DOHH2 (cell line): ENCODE measurements at regions not wholly inside any gene's neighbourhood (a gene's known extent, or its start where the extent isn't known, plus 50 kb on each side); places are given as distances from the start of the nearest gene placed in this dataset.

Experiments
- H3F3A ChIP-seq: fragments of 200-600 bp; sonication (generic), shearing (Covaris generic); 2 replicates; pipeline ENCODE4 v1.6.0; 2016; ENCODE audit warnings: antibody characterized with exemption, mild to moderate bottlenecking; ENCODE audit not compliant: control insufficient read depth, insufficient read depth
- H3K27ac ChIP-seq: fragments of 200-600 bp; sonication (generic); 2 replicates; pipeline ENCODE4 v1.5.1; 2014; ENCODE audit warnings: low read depth, mild to moderate bottlenecking, low read length, moderate library complexity
- H3K27me3 ChIP-seq: fragments of 200-600 bp; sonication (generic); 2 replicates; pipeline ENCODE4 v1.6.1; 2014; ENCODE audit warnings: mild to moderate bottlenecking, low read length, mixed read lengths; ENCODE audit not compliant: control insufficient read depth
- H3K36me3 ChIP-seq: fragments of 200-600 bp; sonication (generic); 2 replicates; pipeline ENCODE4 v1.6.1; 2014; ENCODE audit warnings: mild to moderate bottlenecking, low read length, moderate library complexity, mixed read lengths; ENCODE audit not compliant: control insufficient read depth
- H3K4me1 ChIP-seq: fragments of 200-600 bp; sonication (generic); 2 replicates; pipeline ENCODE4 v1.6.1; 2014; ENCODE audit warnings: mild to moderate bottlenecking, low read length, mixed read lengths; ENCODE audit not compliant: control insufficient read depth
- H3K4me2 ChIP-seq: fragments of 200-600 bp; sonication (generic); 2 replicates; pipeline ENCODE4 v1.6.0; 2014; ENCODE audit warnings: mild to moderate bottlenecking, low read length, moderate library complexity
- H3K4me3 ChIP-seq: fragments of 200-600 bp; sonication (generic); 2 replicates; pipeline ENCODE4 v1.5.1; 2014; ENCODE audit warnings: mild to moderate bottlenecking, low read length, mixed read lengths
- H3K79me2 ChIP-seq: fragments of 200-600 bp; sonication (generic); 2 replicates; pipeline ENCODE4 v1.6.1; 2014; ENCODE audit warnings: mild to moderate bottlenecking, low read length, mixed read lengths; ENCODE audit not compliant: control insufficient read depth
- H3K9me2 ChIP-seq: fragments of 200-600 bp; sonication (generic); replicated peaks from 2 replicates; pipeline ENCODE4 v1.6.1; 2014; ENCODE audit warnings: mild to moderate bottlenecking, low read length, mixed read lengths; ENCODE audit not compliant: control insufficient read depth
- H3K9me3 ChIP-seq: fragments of 200-600 bp; sonication (generic); 2 replicates; pipeline ENCODE4 v1.6.1; 2014; ENCODE audit warnings: antibody characterized with exemption, low read length, mixed read lengths; ENCODE audit not compliant: control insufficient read depth, insufficient read depth
- H4K20me1 ChIP-seq: fragments of 200-600 bp; sonication (generic); 2 replicates; pipeline ENCODE4 v1.6.0; 2014; ENCODE audit warnings: low read depth, mild to moderate bottlenecking, antibody characterized with exemption, low read length, moderate library complexity; ENCODE audit not compliant: control insufficient read depth, insufficient read depth
- EZH2phosphoT487 ChIP-seq: fragments of 200-600 bp; sonication (generic); IDR thresholded peaks from 2 replicates; pipeline ENCODE4 v1.6.1; 2017; ENCODE audit warnings: borderline replicate concordance, mild to moderate bottlenecking, antibody characterized with exemption, low read length, moderate library complexity, mixed read lengths
- TF ChIP-seq, protein P1 (sequence below): fragments of 200-600 bp; sonication (generic); IDR thresholded peaks from one replicate; pipeline ENCODE4 v1.5.1; 2014; ENCODE audit warnings: antibody characterized with exemption, mild to moderate bottlenecking, low read depth, low read length; ENCODE audit not compliant: poor library complexity, severe bottlenecking

DNA sequence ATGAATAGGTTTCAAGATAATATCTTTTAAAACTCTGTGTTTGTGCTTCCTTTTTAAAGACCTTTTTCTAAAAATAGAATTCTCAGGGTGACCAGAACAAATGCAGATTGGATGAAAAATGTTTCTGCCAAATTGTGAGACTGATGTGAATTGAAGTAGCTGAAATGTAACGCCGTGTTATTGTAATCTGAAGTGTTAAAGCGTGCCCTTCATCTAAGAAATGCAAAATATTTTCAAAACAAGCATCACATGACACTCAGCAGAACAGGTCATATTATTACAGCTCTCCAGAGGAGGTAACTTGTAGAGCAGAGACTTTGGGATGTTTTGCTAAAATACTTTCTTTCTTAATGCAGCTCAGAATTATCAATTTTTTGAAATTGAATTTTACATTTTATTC, 90.0 kb upstream of the PLEKHA5 start:
- no peaks in the 10 kb centered on the region for H4K20me1 ChIP-seq
- H3K27ac ChIP-seq, result no peak overlapping the region
- no peaks in the 10 kb centered on the region for H3F3A ChIP-seq
- no peaks in the 10 kb centered on the region for H3K9me3 ChIP-seq
- H3K27me3 ChIP-seq, result no peaks in the 10 kb centered on the region
- no peaks in the 10 kb centered on the region for H3K36me3 ChIP-seq
- TF ChIP-seq EZH2phosphoT487, result no peak
- TF ChIP-seq, protein P1, sequence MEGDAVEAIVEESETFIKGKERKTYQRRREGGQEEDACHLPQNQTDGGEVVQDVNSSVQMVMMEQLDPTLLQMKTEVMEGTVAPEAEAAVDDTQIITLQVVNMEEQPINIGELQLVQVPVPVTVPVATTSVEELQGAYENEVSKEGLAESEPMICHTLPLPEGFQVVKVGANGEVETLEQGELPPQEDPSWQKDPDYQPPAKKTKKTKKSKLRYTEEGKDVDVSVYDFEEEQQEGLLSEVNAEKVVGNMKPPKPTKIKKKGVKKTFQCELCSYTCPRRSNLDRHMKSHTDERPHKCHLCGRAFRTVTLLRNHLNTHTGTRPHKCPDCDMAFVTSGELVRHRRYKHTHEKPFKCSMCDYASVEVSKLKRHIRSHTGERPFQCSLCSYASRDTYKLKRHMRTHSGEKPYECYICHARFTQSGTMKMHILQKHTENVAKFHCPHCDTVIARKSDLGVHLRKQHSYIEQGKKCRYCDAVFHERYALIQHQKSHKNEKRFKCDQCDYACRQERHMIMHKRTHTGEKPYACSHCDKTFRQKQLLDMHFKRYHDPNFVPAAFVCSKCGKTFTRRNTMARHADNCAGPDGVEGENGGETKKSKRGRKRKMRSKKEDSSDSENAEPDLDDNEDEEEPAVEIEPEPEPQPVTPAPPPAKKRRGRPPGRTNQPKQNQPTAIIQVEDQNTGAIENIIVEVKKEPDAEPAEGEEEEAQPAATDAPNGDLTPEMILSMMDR, result no peak
- H3K79me2 ChIP-seq, result no peaks in the 10 kb centered on the region
- H3K4me1 ChIP-seq, result no peaks in the 10 kb centered on the region
- no peak overlapping the region for H3K4me3 ChIP-seq
- no peak overlapping the region for H3K4me2 ChIP-seq
- H3K9me2 ChIP-seq, result no peaks in the 10 kb centered on the region

- no peak overlapping the region for H3K4me2 ChIP-seq
- no peaks in the 10 kb centered on the region for H4K20me1 ChIP-seq
- no peaks in the 10 kb centered on the region for H3K9me3 ChIP-seq
- no peaks in the 10 kb centered on the region for H3F3A ChIP-seq
- no peak for TF ChIP-seq EZH2phosphoT487
- TF ChIP-seq, protein P1, result no peak
- H3K4me3 ChIP-seq, result no peak overlapping the region
- no peaks in the 10 kb centered on the region for H3K79me2 ChIP-seq
- no peaks in the 10 kb centered on the region for H3K36me3 ChIP-seq
- no peak overlapping the region for H3K27ac ChIP-seq
- H3K4me1 ChIP-seq, result no peaks in the 10 kb centered on the region
- H3K27me3 ChIP-seq, result no peaks in the 10 kb centered on the region
- no peaks in the 10 kb centered on the region for H3K9me2 ChIP-seq
Observed at GRCh38 chr12:19042221-19042620, 87.3 kb upstream of the PLEKHA5 start.

DNA sequence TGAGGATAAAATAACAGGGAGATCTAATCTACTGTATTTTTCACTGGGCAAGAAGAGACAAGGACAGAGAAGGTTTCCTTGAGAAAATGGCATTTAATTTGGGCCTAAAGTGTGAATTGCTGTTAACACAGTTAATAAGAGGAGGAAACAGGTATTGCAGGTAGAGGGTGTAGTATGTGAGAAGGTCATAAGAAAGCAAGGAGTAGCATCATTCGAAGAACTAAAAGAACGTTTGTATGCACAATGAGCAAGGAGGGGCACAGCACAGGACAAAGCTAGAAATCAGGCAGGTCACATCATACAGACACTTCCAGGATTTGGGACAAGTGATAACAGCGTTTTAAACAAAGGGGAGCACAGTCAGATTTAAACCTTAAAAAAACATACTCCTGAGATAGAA, 85.1 kb upstream of the PLEKHA5 start:
- Histone ChIP-seq H3K27ac (no peak overlapping the region), H3K4me3 (no peak overlapping the region), H3K4me1 (no peaks in the 10 kb centered on the region), H3K4me2 (no peak overlapping the region), H3K9me3 (no peaks in the 10 kb centered on the region), H3K27me3 (no peaks in the 10 kb centered on the region), H3K79me2 (no peaks in the 10 kb centered on the region), H3K9me2 (no peaks in the 10 kb centered on the region), H4K20me1 (no peaks in the 10 kb centered on the region), H3F3A (no peaks in the 10 kb centered on the region), H3K36me3 (no peaks in the 10 kb centered on the region)
- no peak for TF ChIP-seq EZH2phosphoT487
- TF ChIP-seq, protein P1, result no peak

- Histone ChIP-seq H3F3A (no peaks in the 10 kb centered on the region), H4K20me1 (no peaks in the 10 kb centered on the region), H3K27ac (no peak overlapping the region), H3K9me3 (no peaks in the 10 kb centered on the region), H3K9me2 (no peaks in the 10 kb centered on the region), H3K4me3 (no peak overlapping the region), H3K27me3 (no peaks in the 10 kb centered on the region), H3K36me3 (no peaks in the 10 kb centered on the region), H3K4me2 (no peak overlapping the region), H3K79me2 (no peaks in the 10 kb centered on the region), H3K4me1 (no peaks in the 10 kb centered on the region)
- TF ChIP-seq, protein P1, result no peak
- TF ChIP-seq EZH2phosphoT487, result no peak
Observed at GRCh38 chr12:19044891-19045290, 84.6 kb upstream of the PLEKHA5 start.
